ENCODE measurements at regions not wholly inside any gene's neighbourhood (a gene's known extent, or its start where the extent isn't known, plus 50 kb on each side); places are given as distances from the start of the nearest gene placed in this dataset.

GRCh38 chr2:217462121-217462520, 540.7 kb downstream of the TNS1 start:
- TF ChIP-seq EZH2phosphoT487 (IDR thresholded peaks at IDR 0.05; ENCODE audit: borderline replicate concordance, low read depth, low read length) (no peak), CTCF (conservative IDR thresholded peaks at IDR 0.05; ENCODE audit: low read length) (no peak)
